HCT116 (cell line): ENCODE measurements at regions not wholly inside any gene's neighbourhood (a gene's known extent, or its start where the extent isn't known, plus 50 kb on each side); places are given as distances from the start of the nearest gene placed in this dataset.

Source experiments
- ATAC-seq: fragments of 200-7000 bp; cut with Tn5 transposase; 2 replicates; pipeline ENCODE4 v1.9.1; 2020; ENCODE audit warnings: mild to moderate bottlenecking, moderate library complexity
- BruUV-seq: library from RNA; stranded (reverse); fragments of 400-500 nt; replicated peaks from 2 replicates; lab custom pipeline; 2021; lab: Mats Ljungman, UMichigan
- CTCF ChIA-PET: fragments of 300-600 bp; sonication (Branson Sonifier 250); formaldehyde crosslinking; loops from one replicate; lab custom pipeline; 2021; ENCODE audit warnings: antibody characterized with exemption; lab: Charles Lee
- POLR2A ChIA-PET: fragments of 300-600, 350-600 bp; sonication (Branson Sonifier 250); formaldehyde crosslinking; loops from one replicate; lab custom pipeline; 2021; ENCODE audit warnings: antibody characterized with exemption; lab: Charles Lee
- RAD21 ChIA-PET, 2 experiments: fragments of 300-600 bp; sonication (Branson Sonifier 250); formaldehyde crosslinking; loops; one replicate each; lab custom pipeline; 2023; ENCODE audit warnings: low total read pairs in 2 of 2; ENCODE audit not compliant: uncharacterized antibody in 2 of 2, unreplicated experiment in 2 of 2, low non-redundant PET in 1 of 2; lab: Charles Lee
- DNase-seq: peaks from one replicate; pipeline ENCODE4 v3.0.0-alpha.2; 2010; ENCODE audit warnings: low read depth, low spot score
- H2AFZ ChIP-seq: fragments of 200-600 bp; shearing (Covaris generic), sonication (generic); 2 replicates; pipeline ENCODE4 v1.6.1; 2017; ENCODE audit warnings: low read depth, mixed run types, mixed read lengths, antibody characterized with exemption, low read length; ENCODE audit not compliant: poor library complexity, severe bottlenecking
- H3K27ac ChIP-seq: 2 replicates; pipeline ENCODE4 v1.5.1; 2012; ENCODE audit warnings: low read depth, low read length
- H3K27me3 ChIP-seq: fragments of 200-600 bp; sonication (generic); 2 replicates; pipeline ENCODE4 v1.6.1; 2016; ENCODE audit warnings: mixed run types, low read length, mixed read lengths; ENCODE audit not compliant: insufficient read depth
- H3K36me3 ChIP-seq, 2 experiments: fragments of 200-500 bp in 1 of 2; fragments of 200-600 bp in 1 of 2; sonication (Bioruptor generic) in 1 of 2; sonication (generic) in 1 of 2; 2 replicates each; pipeline versions ENCODE4 v1.5.1 to v1.6.1; 2014 to 2016; ENCODE audit warnings: low read length in 2 of 2, inconsistent platforms in 1 of 2, mixed read lengths in 1 of 2, mixed run types in 1 of 2; ENCODE audit not compliant: insufficient read depth in 2 of 2, control insufficient read depth in 1 of 2
- H3K4me1 ChIP-seq, 2 experiments: fragments of 200-600 bp in 1 of 2; sonication (generic) in 1 of 2; 2 replicates each; pipeline versions ENCODE4 v1.5.1 to v1.6.1; 2012 to 2017; ENCODE audit warnings: low read length in 2 of 2, inconsistent platforms in 1 of 2, mild to moderate bottlenecking in 1 of 2, mixed read lengths in 1 of 2, mixed run types in 1 of 2, moderate library complexity in 1 of 2; ENCODE audit not compliant: insufficient read depth in 2 of 2, control insufficient read depth in 1 of 2
- H3K4me2 ChIP-seq: fragments of 200-600 bp; sonication (generic); 2 replicates; pipeline ENCODE4 v1.6.1; 2017; ENCODE audit warnings: mixed run types, low read length, mixed read lengths
- H3K4me3 ChIP-seq, 2 experiments: fragments of 200-600 bp in 1 of 2; sonication (generic) in 1 of 2; replicated peaks in 1 of 2; 2 replicates each; pipeline ENCODE4 v1.5.1; 2011 to 2016; ENCODE audit warnings: low read length in 2 of 2, control low read depth in 1 of 2, low read depth in 1 of 2, mild to moderate bottlenecking in 1 of 2, mixed read lengths in 1 of 2, mixed run types in 1 of 2
- H3K79me2 ChIP-seq: fragments of 200-600 bp; sonication (generic); 2 replicates; pipeline ENCODE4 v1.6.1; 2017; ENCODE audit warnings: mild to moderate bottlenecking, mixed run types, low read length, moderate library complexity, mixed read lengths; ENCODE audit not compliant: insufficient read depth
- H3K9ac ChIP-seq: fragments of 200-600 bp; sonication (generic); 2 replicates; pipeline ENCODE4 v1.6.1; 2016; ENCODE audit warnings: low read length, mixed read lengths
- H3K9me2 ChIP-seq: fragments of 200-600 bp; sonication (generic), shearing (Covaris generic); 2 replicates; pipeline ENCODE4 v1.6.1; 2017; ENCODE audit warnings: mixed run types, mild to moderate bottlenecking, moderate library complexity; ENCODE audit not compliant: insufficient read depth
- H3K9me3 ChIP-seq, 2 experiments: fragments of 200-500 bp in 1 of 2; fragments of 200-600 bp in 1 of 2; sonication (Bioruptor generic) in 1 of 2; sonication (generic) in 1 of 2; 2 replicates each; pipeline ENCODE4 v1.6.1; 2014 to 2017; ENCODE audit warnings: low read length in 2 of 2, mixed read lengths in 2 of 2, inconsistent platforms in 1 of 2, low read depth in 1 of 2, mild to moderate bottlenecking in 1 of 2, mixed run types in 1 of 2, moderate library complexity in 1 of 2; ENCODE audit not compliant: control insufficient read depth in 1 of 2, insufficient read depth in 1 of 2
- H4K20me1 ChIP-seq: fragments of 200-600 bp; sonication (generic), shearing (Covaris generic); 2 replicates; pipeline ENCODE4 v1.6.1; 2017; ENCODE audit warnings: mixed run types, mild to moderate bottlenecking, moderate library complexity; ENCODE audit not compliant: insufficient read depth
- ATF3 ChIP-seq: IDR thresholded peaks from 2 replicates; pipeline ENCODE4 v1.6.1; 2012
- CBX3 ChIP-seq: IDR thresholded peaks from 2 replicates; pipeline ENCODE4 v1.6.1; 2012; ENCODE audit warnings: low read depth
- ELF1 ChIP-seq: IDR thresholded peaks from 2 replicates; pipeline ENCODE4 v1.6.1; 2012; ENCODE audit warnings: low read depth, borderline replicate concordance
- EZH2 ChIP-seq: fragments of 200-600 bp; sonication (generic); IDR thresholded peaks from 2 replicates; pipeline ENCODE4 v1.6.1; 2017; ENCODE audit warnings: antibody characterized with exemption, mixed run types
- FOSL1 ChIP-seq: IDR thresholded peaks from 2 replicates; pipeline ENCODE4 v1.6.1; 2012; ENCODE audit warnings: low read depth
- JUND ChIP-seq: IDR thresholded peaks from 2 replicates; pipeline ENCODE4 v1.6.1; 2012
- MAX ChIP-seq: IDR thresholded peaks from 2 replicates; pipeline ENCODE4 v1.6.1; 2012
- POLR2A ChIP-seq: IDR thresholded peaks from 2 replicates; pipeline ENCODE4 v1.7.0; 2011; ENCODE audit warnings: borderline replicate concordance; ENCODE audit not compliant: insufficient read depth, insufficient read length; ENCODE audit errors: extremely low read depth
- POLR2AphosphoS5 ChIP-seq: IDR thresholded peaks from 2 replicates; pipeline ENCODE4 v1.6.1; 2011; ENCODE audit warnings: mild to moderate bottlenecking, low read depth, low read length, moderate library complexity
- RAD21 ChIP-seq: IDR thresholded peaks from 2 replicates; pipeline ENCODE4 v1.6.1; 2012; ENCODE audit warnings: low read depth, mild to moderate bottlenecking
- SP1 ChIP-seq: IDR thresholded peaks from 2 replicates; pipeline ENCODE4 v1.6.1; 2012; ENCODE audit warnings: low read depth
- SRF ChIP-seq: IDR thresholded peaks from 2 replicates; pipeline ENCODE4 v1.6.1; 2012; ENCODE audit warnings: low read depth
- ZBTB33 ChIP-seq: IDR thresholded peaks from 2 replicates; pipeline ENCODE4 v1.6.1; 2011; ENCODE audit warnings: mild to moderate bottlenecking, low read length, moderate library complexity; ENCODE audit not compliant: insufficient replicate concordance; ENCODE audit errors: extremely low read depth
- ZNF274 ChIP-seq: fragments of 200-500 bp; sonication (Bioruptor generic); IDR thresholded peaks from 2 replicates; pipeline ENCODE4 v1.6.1; 2014; ENCODE audit warnings: mild to moderate bottlenecking, low read depth, low read length, inconsistent platforms
- intact Hi-C: fragments of 100-400 bp; cut with micrococcal nuclease; formaldehyde crosslinking; loops from 2 replicates; pipeline ENCODE4 v1.10.0; 2022

GRCh38 chr1:118753976-118754375 lies 234.2 kb downstream of the TBX15 start:
- ATAC-seq, result no peak

More at GRCh38 chr1:118753976-118754375, 234.2 kb downstream of the TBX15 start:
- Histone ChIP-seq H3K4me1 (no peaks in the 10 kb centered on the region), H3K36me3 (no peaks in the 10 kb centered on the region), H3K4me3 (no peak overlapping the region), H3K9me3 (peaks cover 0 to 3% of the 10 kb centered on the region in 2 experiments; a peak in 1 of 4 replicates), H3K79me2 (no peaks in the 10 kb centered on the region), H3K4me2 (no peak overlapping the region), H3K9ac (no peak overlapping the region), H3K27me3 (no peaks in the 10 kb centered on the region), H2AFZ (no peak overlapping the region), H4K20me1 (no peaks in the 10 kb centered on the region), H3K27ac (no peak overlapping the region), H3K9me2 (no peaks in the 10 kb centered on the region)
- ChIA-PET RAD21 (no interaction called here), POLR2A (no interaction called here), CTCF (no interaction called here)
- no peak for TF ChIP-seq MAX
- TF ChIP-seq SP1, result no peak
- no peak for TF ChIP-seq EZH2
- no peak for TF ChIP-seq ELF1
- TF ChIP-seq ATF3, result no peak
- TF ChIP-seq RAD21, result no peak
- TF ChIP-seq ZBTB33, result no peak
- TF ChIP-seq POLR2A, result no peak
- no peak for TF ChIP-seq ZNF274
- TF ChIP-seq CBX3, result no peak
- no peak for TF ChIP-seq FOSL1
- no peak for TF ChIP-seq POLR2AphosphoS5
- TF ChIP-seq SRF, result no peak
- TF ChIP-seq JUND, result no peak
- no TSS peak for BruUV-seq
- intact Hi-C loops, result no loop called here
- no peak for DNase-seq
